Nephron progenitor cell (in vitro differentiated cells): ENCODE measurements at regions not wholly inside any gene's neighbourhood (a gene's known extent, or its start where the extent isn't known, plus 50 kb on each side); places are given as distances from the start of the nearest gene placed in this dataset.

Experiments
- DNase-seq: peaks from one replicate; pipeline ENCODE4 v3.0.0; 2021
- H3K27ac Mint-ChIP-seq: 2 replicates; pipeline ENCODE4 v1.8.0; 2021; ENCODE audit warnings: mild to moderate bottlenecking, moderate library complexity, mixed read lengths
- H3K27me3 Mint-ChIP-seq: 2 replicates; pipeline ENCODE4 v1.8.0; 2021; ENCODE audit warnings: mild to moderate bottlenecking, low read depth, mixed read lengths; ENCODE audit not compliant: poor library complexity
- H3K36me3 Mint-ChIP-seq: 2 replicates; pipeline ENCODE4 v1.8.0; 2021; ENCODE audit warnings: low read depth, mixed read lengths
- H3K4me1 Mint-ChIP-seq: 2 replicates; pipeline ENCODE4 v1.8.0; 2021; ENCODE audit warnings: mixed read lengths
- H3K4me3 Mint-ChIP-seq: 2 replicates; pipeline ENCODE4 v1.8.0; 2021; ENCODE audit warnings: mild to moderate bottlenecking, moderate library complexity, mixed read lengths
- H3K9me3 Mint-ChIP-seq: 2 replicates; pipeline ENCODE4 v1.8.0; 2021; ENCODE audit warnings: mild to moderate bottlenecking, moderate library complexity, mixed read lengths
- CTCF ChIP-seq: fragments of 200-600 bp; sonication (generic); IDR thresholded peaks from 2 replicates; pipeline ENCODE4 v1.5.0; 2021; ENCODE audit warnings: antibody characterized with exemption

GRCh38 chr2:122528958-122529705 is 773.7 kb downstream of the TSN start:
- Mint-ChIP-seq H3K9me3 (no peaks in the 10 kb centered on the region), H3K27me3 (no peaks in the 10 kb centered on the region), H3K4me1 (peaks cover 5% of the 10 kb centered on the region), H3K4me3 (no peak overlapping the region), H3K27ac (no peak overlapping the region), H3K36me3 (no peaks in the 10 kb centered on the region)
- no peak for TF ChIP-seq CTCF
- DNase-seq = no peak

GRCh38 chr2:122530814-122531213 is 775.4 kb downstream of the TSN start:
- Mint-ChIP-seq H3K27me3 (no peaks in the 10 kb centered on the region), H3K36me3 (no peaks in the 10 kb centered on the region), H3K4me3 (no peak overlapping the region), H3K9me3 (no peaks in the 10 kb centered on the region), H3K27ac (no peak overlapping the region), H3K4me1 (peaks cover 5% of the 10 kb centered on the region)
- no peak for DNase-seq
- TF ChIP-seq CTCF = no peak

GRCh38 chr2:122531290-122532071 is 776.0 kb downstream of the TSN start:
- no peak overlapping the region for H3K4me3 Mint-ChIP-seq

GRCh38 chr2:122532072-122532344 is 776.6 kb downstream of the TSN start:
- H3K27ac Mint-ChIP-seq = no peak overlapping the region
- no peak for TF ChIP-seq CTCF
- peaks cover 5% of the 10 kb centered on the region for H3K4me1 Mint-ChIP-seq
- no peak overlapping the region for H3K4me3 Mint-ChIP-seq
- H3K27me3 Mint-ChIP-seq = peaks cover 4% of the 10 kb centered on the region
- H3K9me3 Mint-ChIP-seq = no peaks in the 10 kb centered on the region
- no peaks in the 10 kb centered on the region for H3K36me3 Mint-ChIP-seq
- DNase-seq = no peak

More at GRCh38 chr2:122531290-122532071, 776.0 kb downstream of the TSN start:
- Mint-ChIP-seq H3K4me1 (peaks cover 5% of the 10 kb centered on the region), H3K9me3 (no peaks in the 10 kb centered on the region), H3K27me3 (peaks cover under 1% of the 10 kb centered on the region), H3K36me3 (no peaks in the 10 kb centered on the region), H3K27ac (no peak overlapping the region)
- DNase-seq = peak; percentile 15
- peak; percentile 36 for TF ChIP-seq CTCF

GRCh38 chr2:122532481-122532880 is 777.0 kb downstream of the TSN start:
- Mint-ChIP-seq H3K27ac (no peak overlapping the region), H3K36me3 (no peaks in the 10 kb centered on the region), H3K27me3 (peaks cover 4% of the 10 kb centered on the region), H3K4me3 (no peak overlapping the region), H3K9me3 (no peaks in the 10 kb centered on the region), H3K4me1 (peaks cover 5% of the 10 kb centered on the region)
- no peak for DNase-seq
- TF ChIP-seq CTCF = no peak
